ENCODE measurements at regions not wholly inside any gene's neighbourhood (a gene's known extent, or its start where the extent isn't known, plus 50 kb on each side); places are given as distances from the start of the nearest gene placed in this dataset.

- TF ChIP-seq TAF1 (IDR thresholded peaks at IDR 0.05; ENCODE audit: low read depth) = no peak
- TF ChIP-seq EP300 (IDR thresholded peaks at IDR 0.05; ENCODE audit: borderline replicate concordance) = no peak
- TF ChIP-seq CREB1 (IDR thresholded peaks at IDR 0.05; ENCODE audit: low read depth) = no peak
- TF ChIP-seq CEBPB (IDR thresholded peaks at IDR 0.05) = no peak
- TF ChIP-seq FOXM1 (IDR thresholded peaks at IDR 0.05; ENCODE audit: borderline replicate concordance, low read depth) = no peak
- TF ChIP-seq YY1 (IDR thresholded peaks at IDR 0.05; ENCODE audit: low read depth) = no peak
- TF ChIP-seq USF1 (IDR thresholded peaks at IDR 0.05) = no peak
- no peak for TF ChIP-seq TEAD4 (IDR thresholded peaks at IDR 0.05)
- no peak for TF ChIP-seq RAD21 (IDR thresholded peaks at IDR 0.05; ENCODE audit: low read depth)
- no peak for TF ChIP-seq ZBTB7A (IDR thresholded peaks at IDR 0.05; ENCODE audit: low read depth)
- no peak for TF ChIP-seq TCF12 (IDR thresholded peaks at IDR 0.05; ENCODE audit: low read depth)
Measured at GRCh38 chr2:164203131-164203530, 418.2 kb downstream of the GRB14 start.

Measured in Ishikawa (cell line).